Cerebellar cortex (tissue), 1 donor: ENCODE measurements at regions not wholly inside any gene's neighbourhood (a gene's known extent, or its start where the extent isn't known, plus 50 kb on each side); places are given as distances from the start of the nearest gene placed in this dataset.
A peak's percentile ranks its signal among the peaks of the same experiment; 100 is the strongest.

Source experiments
- DNase-seq: peaks from one replicate; pipeline ENCODE4 v3.0.0-alpha.2; 2015; ENCODE audit warnings: low spot score

GRCh38 chr6:113636357-113636824, 220.8 kb upstream of the MARCKS start:
- no peak for DNase-seq

GRCh38 chr6:113640051-113640450, 217.1 kb upstream of the MARCKS start:
- DNase-seq, result no peak

- DNase-seq, result no peak
Measured at GRCh38 chr6:113642001-113642713, 215.0 kb upstream of the MARCKS start.

- no peak for DNase-seq
Measured at GRCh38 chr6:113642714-113643406, 214.3 kb upstream of the MARCKS start.

- DNase-seq, result no peak
Measured at GRCh38 chr6:113643407-113643770, 213.8 kb upstream of the MARCKS start.

- no peak for DNase-seq
Measured at GRCh38 chr6:113644861-113645575, 212.1 kb upstream of the MARCKS start.

- DNase-seq, result no peak
Measured at GRCh38 chr6:113645576-113645970, 211.6 kb upstream of the MARCKS start.

GRCh38 chr6:113645986-113646385, 211.2 kb upstream of the MARCKS start:
- DNase-seq, result no peak

- DNase-seq, result no peak
Measured at GRCh38 chr6:113646701-113647100, 210.4 kb upstream of the MARCKS start.

- no peak for DNase-seq
Measured at GRCh38 chr6:113647143-113647889, 209.8 kb upstream of the MARCKS start.

GRCh38 chr6:113648698-113649097, 208.4 kb upstream of the MARCKS start:
- no peak for DNase-seq

GRCh38 chr6:113649276-113649675, 207.9 kb upstream of the MARCKS start:
- DNase-seq, result no peak

- DNase-seq, result no peak
Measured at GRCh38 chr6:113649880-113650609, 207.1 kb upstream of the MARCKS start.

- no peak for DNase-seq
Measured at GRCh38 chr6:113650610-113650979, 206.6 kb upstream of the MARCKS start.

- DNase-seq, result no peak
Measured at GRCh38 chr6:113651120-113651519, 206.0 kb upstream of the MARCKS start.

- no peak for DNase-seq
Measured at GRCh38 chr6:113651920-113652319, 205.2 kb upstream of the MARCKS start.

- DNase-seq, result no peak
Measured at GRCh38 chr6:113653275-113653674, 203.9 kb upstream of the MARCKS start.

GRCh38 chr6:113654396-113654795, 202.7 kb upstream of the MARCKS start:
- peak; percentile 62 for DNase-seq

GRCh38 chr6:113655761-113656160, 201.4 kb upstream of the MARCKS start:
- no peak for DNase-seq

GRCh38 chr6:113659762-113660404, 197.3 kb upstream of the MARCKS start:
- no peak for DNase-seq

GRCh38 chr6:113660819-113661218, 196.3 kb upstream of the MARCKS start:
- no peak for DNase-seq
